Left colon (tissue), 2 donors: ENCODE measurements at regions not wholly inside any gene's neighbourhood (a gene's known extent, or its start where the extent isn't known, plus 50 kb on each side); places are given as distances from the start of the nearest gene placed in this dataset.
"Not testable (repeated sequence)": the region's sequence is repeated elsewhere in the genome, so short reads cannot be mapped to it uniquely, and the experiment has no call there.

Experiments
- ATAC-seq: fragments of 200-7000 bp; cut with Tn5 transposase; one replicate; pipeline ENCODE4 v1.9.1; 2020; ENCODE audit warnings: mild to moderate bottlenecking, moderate library complexity
- DNase-seq, 2 donors: peaks; one replicate each; pipeline ENCODE4 v3.0.0-alpha.2; 2020
- intact Hi-C, 2 donors: fragments of 100-400 bp; cut with DNase I in 1 of 2; cut with micrococcal nuclease in 1 of 2; formaldehyde crosslinking; loops; one replicate each; pipeline versions ENCODE4 v1.11.2 to v1.14.0; 2022; cut with DNase I, micrococcal nuclease
- donor health status: DM: no; HTN: no; CAD: no.
- donor health status: DM: yes; HTN: yes; CAD: no.

- no peak for ATAC-seq
- intact Hi-C loops: no loop called here
- DNase-seq: no peak
Measured at GRCh38 chr10:8171008-8171407, 116.5 kb downstream of the GATA3 start.

- intact Hi-C loops: no loop called here
- DNase-seq: no peak
Measured at GRCh38 chr10:8172604-8173003, 118.1 kb downstream of the GATA3 start.

GRCh38 chr10:8173243-8173865 lies 118.9 kb downstream of the GATA3 start:
- ATAC-seq (no peak), DNase-seq (no peak)
- intact Hi-C loops: no loop called here

More at GRCh38 chr10:8172604-8173003, 118.1 kb downstream of the GATA3 start:
- no peak for ATAC-seq

GRCh38 chr10:8173866-8174243 lies 119.4 kb downstream of the GATA3 start:
- DNase-seq: no peak
- intact Hi-C loops: no loop called here
- peak; percentile 32 for ATAC-seq

- ATAC-seq (no peak), DNase-seq (no peak)
- intact Hi-C loops: no loop called here
Measured at GRCh38 chr10:8174762-8175161, 120.3 kb downstream of the GATA3 start.

GRCh38 chr10:8177526-8177925 lies 123.0 kb downstream of the GATA3 start:
- ATAC-seq, intact Hi-C loops, DNase-seq: not testable (repeated sequence)

- ATAC-seq, DNase-seq, intact Hi-C loops: not testable (repeated sequence)
Measured at GRCh38 chr10:8179773-8180172, 125.3 kb downstream of the GATA3 start.

GRCh38 chr10:8180360-8181109 lies 126.0 kb downstream of the GATA3 start:
- ATAC-seq (no peak), DNase-seq (no peak)
- intact Hi-C loops: no loop called here

GRCh38 chr10:8181496-8182157 lies 127.1 kb downstream of the GATA3 start:
- ATAC-seq (no peak), DNase-seq (no peak)
- intact Hi-C loops: no loop called here

- DNase-seq (no peak), ATAC-seq (no peak)
- intact Hi-C loops: no loop called here
Measured at GRCh38 chr10:8182806-8183205, 128.3 kb downstream of the GATA3 start.

GRCh38 chr10:8183241-8183704 lies 128.8 kb downstream of the GATA3 start:
- intact Hi-C loops: no loop called here
- no peak for ATAC-seq
- DNase-seq: no peak

GRCh38 chr10:8187171-8187666 lies 132.7 kb downstream of the GATA3 start:
- no peak for DNase-seq
- intact Hi-C loops: no loop called here
- no peak for ATAC-seq

GRCh38 chr10:8189458-8189857 lies 135.0 kb downstream of the GATA3 start:
- DNase-seq: no peak
- ATAC-seq: no peak
- intact Hi-C loops: no loop called here

- intact Hi-C loops: no loop called here
- DNase-seq (no peak), ATAC-seq (no peak)
Measured at GRCh38 chr10:8192301-8192700, 137.8 kb downstream of the GATA3 start.

GRCh38 chr10:8193546-8193945 lies 139.1 kb downstream of the GATA3 start:
- intact Hi-C loops: no loop called here
- DNase-seq: no peak
- ATAC-seq: no peak

GRCh38 chr10:8194050-8194449 lies 139.6 kb downstream of the GATA3 start:
- ATAC-seq (no peak), DNase-seq (no peak)
- intact Hi-C loops: no loop called here

GRCh38 chr10:8206882-8207281 lies 152.4 kb downstream of the GATA3 start:
- ATAC-seq (no peak), DNase-seq (no peak)
- intact Hi-C loops: no loop called here

- DNase-seq (no peak), ATAC-seq (no peak)
- intact Hi-C loops: no loop called here
Measured at GRCh38 chr10:8211631-8212030, 157.1 kb downstream of the GATA3 start.

GRCh38 chr10:8213735-8214134 lies 159.2 kb downstream of the GATA3 start:
- ATAC-seq (no peak), DNase-seq (no peak)
- intact Hi-C loops: no loop called here

- DNase-seq (no peak), ATAC-seq (no peak)
- intact Hi-C loops: no loop called here
Measured at GRCh38 chr10:8214587-8214986, 160.1 kb downstream of the GATA3 start.
